ENCODE measurements at regions not wholly inside any gene's neighbourhood (a gene's known extent, or its start where the extent isn't known, plus 50 kb on each side); places are given as distances from the start of the nearest gene placed in this dataset.
"Not testable (repeated sequence)": the region's sequence is repeated elsewhere in the genome, so short reads cannot be mapped to it uniquely, and the experiment has no call there.

- H3K27ac Mint-ChIP-seq = peak overlapping the region; percentile 50
- H3K36me3 Mint-ChIP-seq (ENCODE audit: low read depth) = no peaks in the 10 kb centered on the region
- H3K4me3 Mint-ChIP-seq = peak overlapping the region; percentile 39
- peaks cover 15% of the 10 kb centered on the region for H3K4me1 Mint-ChIP-seq (ENCODE audit: low read depth)
- H3K9me3 Mint-ChIP-seq = peaks cover 18% of the 10 kb centered on the region
- H3K27me3 Mint-ChIP-seq = no peaks in the 10 kb centered on the region
- intact Hi-C loops (cut with micrococcal nuclease) = no loop called here
Measured at GRCh38 chr10:20616918-20617810, 279.9 kb downstream of the NEBL start.

- H3K4me3 Mint-ChIP-seq = no peak overlapping the region
- H3K27ac Mint-ChIP-seq = peak overlapping the region; percentile 50
- no peaks in the 10 kb centered on the region for H3K36me3 Mint-ChIP-seq (ENCODE audit: low read depth)
- peaks cover 18% of the 10 kb centered on the region for H3K9me3 Mint-ChIP-seq
- H3K4me1 Mint-ChIP-seq (ENCODE audit: low read depth) = peaks cover 15% of the 10 kb centered on the region
- no peaks in the 10 kb centered on the region for H3K27me3 Mint-ChIP-seq
- intact Hi-C loops (cut with micrococcal nuclease) = no loop called here
Measured at GRCh38 chr10:20616056-20616671, 280.9 kb downstream of the NEBL start.

GRCh38 chr10:20615395-20615794 is 281.7 kb downstream of the NEBL start:
- Mint-ChIP-seq H3K9me3 (peaks cover 21% of the 10 kb centered on the region), H3K27ac (no peak overlapping the region), H3K4me3 (no peak overlapping the region), H3K4me1 (ENCODE audit: low read depth) (peaks cover 15% of the 10 kb centered on the region), H3K36me3 (ENCODE audit: low read depth) (no peaks in the 10 kb centered on the region), H3K27me3 (no peaks in the 10 kb centered on the region)
- intact Hi-C loops (cut with micrococcal nuclease) = no loop called here

GRCh38 chr10:20614911-20615310 is 282.2 kb downstream of the NEBL start:
- H3K4me1 Mint-ChIP-seq (ENCODE audit: low read depth) = peaks cover 15% of the 10 kb centered on the region
- no peak overlapping the region for H3K27ac Mint-ChIP-seq
- H3K27me3 Mint-ChIP-seq = no peaks in the 10 kb centered on the region
- intact Hi-C loops (cut with micrococcal nuclease) = no loop called here
- no peaks in the 10 kb centered on the region for H3K36me3 Mint-ChIP-seq (ENCODE audit: low read depth)
- peaks cover 26% of the 10 kb centered on the region for H3K9me3 Mint-ChIP-seq
- no peak overlapping the region for H3K4me3 Mint-ChIP-seq

GRCh38 chr10:20608503-20608902 is 288.6 kb downstream of the NEBL start:
- no peak overlapping the region for H3K4me3 Mint-ChIP-seq
- H3K4me1 Mint-ChIP-seq (ENCODE audit: low read depth) = no peaks in the 10 kb centered on the region
- intact Hi-C loops (cut with micrococcal nuclease) = no loop called here
- H3K9me3 Mint-ChIP-seq = peaks cover 18% of the 10 kb centered on the region
- no peaks in the 10 kb centered on the region for H3K36me3 Mint-ChIP-seq (ENCODE audit: low read depth)
- no peak overlapping the region for H3K27ac Mint-ChIP-seq
- H3K27me3 Mint-ChIP-seq = no peaks in the 10 kb centered on the region

GRCh38 chr10:20606985-20607384 is 290.1 kb downstream of the NEBL start:
- intact Hi-C loops (cut with micrococcal nuclease) = no loop called here
- H3K4me3 Mint-ChIP-seq = no peak overlapping the region
- H3K27ac Mint-ChIP-seq = no peak overlapping the region
- H3K27me3 Mint-ChIP-seq = no peaks in the 10 kb centered on the region
- H3K36me3 Mint-ChIP-seq (ENCODE audit: low read depth) = no peaks in the 10 kb centered on the region
- H3K4me1 Mint-ChIP-seq (ENCODE audit: low read depth) = no peaks in the 10 kb centered on the region
- H3K9me3 Mint-ChIP-seq = peaks cover 18% of the 10 kb centered on the region

- no peaks in the 10 kb centered on the region for H3K27me3 Mint-ChIP-seq
- H3K4me1 Mint-ChIP-seq (ENCODE audit: low read depth) = no peaks in the 10 kb centered on the region
- intact Hi-C loops (cut with micrococcal nuclease) = no loop called here
- no peak overlapping the region for H3K4me3 Mint-ChIP-seq
- H3K27ac Mint-ChIP-seq = no peak overlapping the region
- H3K36me3 Mint-ChIP-seq (ENCODE audit: low read depth) = no peaks in the 10 kb centered on the region
- peaks cover 9% of the 10 kb centered on the region for H3K9me3 Mint-ChIP-seq
Measured at GRCh38 chr10:20601941-20602461, 295.1 kb downstream of the NEBL start.

GRCh38 chr10:20598590-20598989 is 298.5 kb downstream of the NEBL start:
- Mint-ChIP-seq H3K9me3 (no peaks in the 10 kb centered on the region), H3K27me3 (no peaks in the 10 kb centered on the region), H3K36me3 (ENCODE audit: low read depth) (no peaks in the 10 kb centered on the region), H3K4me1 (ENCODE audit: low read depth) (no peaks in the 10 kb centered on the region), H3K27ac (no peak overlapping the region), H3K4me3 (no peak overlapping the region)
- intact Hi-C loops (cut with micrococcal nuclease) = no loop called here

- H3K27ac Mint-ChIP-seq = no peak overlapping the region
- H3K9me3 Mint-ChIP-seq = no peaks in the 10 kb centered on the region
- H3K27me3 Mint-ChIP-seq = no peaks in the 10 kb centered on the region
- H3K36me3 Mint-ChIP-seq (ENCODE audit: low read depth) = no peaks in the 10 kb centered on the region
- intact Hi-C loops (cut with micrococcal nuclease) = no loop called here
- H3K4me1 Mint-ChIP-seq (ENCODE audit: low read depth) = no peaks in the 10 kb centered on the region
- H3K4me3 Mint-ChIP-seq = no peak overlapping the region
Measured at GRCh38 chr10:20596911-20597310, 300.2 kb downstream of the NEBL start.

GRCh38 chr10:20596065-20596755 is 300.9 kb downstream of the NEBL start:
- H3K4me3 Mint-ChIP-seq = no peak overlapping the region

GRCh38 chr10:20593649-20594048 is 303.5 kb downstream of the NEBL start:
- intact Hi-C loops (cut with micrococcal nuclease) = no loop called here
- Mint-ChIP-seq H3K9me3 (no peaks in the 10 kb centered on the region), H3K27ac (no peak overlapping the region), H3K4me1 (ENCODE audit: low read depth) (no peaks in the 10 kb centered on the region), H3K4me3 (no peak overlapping the region), H3K36me3 (ENCODE audit: low read depth) (no peaks in the 10 kb centered on the region), H3K27me3 (no peaks in the 10 kb centered on the region)

More at GRCh38 chr10:20596065-20596755, 300.9 kb downstream of the NEBL start:
- no peaks in the 10 kb centered on the region for H3K36me3 Mint-ChIP-seq (ENCODE audit: low read depth)
- H3K4me1 Mint-ChIP-seq (ENCODE audit: low read depth) = no peaks in the 10 kb centered on the region
- H3K27ac Mint-ChIP-seq = no peak overlapping the region
- intact Hi-C loops (cut with micrococcal nuclease) = no loop called here
- no peaks in the 10 kb centered on the region for H3K27me3 Mint-ChIP-seq
- no peaks in the 10 kb centered on the region for H3K9me3 Mint-ChIP-seq

GRCh38 chr10:20582041-20582440 is 315.1 kb downstream of the NEBL start:
- Mint-ChIP-seq H3K36me3 (ENCODE audit: low read depth) (no peaks in the 10 kb centered on the region), H3K4me3 (no peak overlapping the region), H3K27ac (no peak overlapping the region), H3K27me3 (no peaks in the 10 kb centered on the region), H3K4me1 (ENCODE audit: low read depth) (no peaks in the 10 kb centered on the region), H3K9me3 (peaks cover 51% of the 10 kb centered on the region)
- intact Hi-C loops (cut with micrococcal nuclease) = no loop called here

GRCh38 chr10:20573924-20574323 is 323.2 kb downstream of the NEBL start:
- Mint-ChIP-seq H3K36me3 (ENCODE audit: low read depth) (no peaks in the 10 kb centered on the region), H3K27ac (no peak overlapping the region), H3K4me1 (ENCODE audit: low read depth) (no peaks in the 10 kb centered on the region), H3K4me3 (no peak overlapping the region), H3K27me3 (no peaks in the 10 kb centered on the region), H3K9me3 (no peaks in the 10 kb centered on the region)
- intact Hi-C loops (cut with micrococcal nuclease) = no loop called here

- not testable (repeated sequence) for H3K4me3 Mint-ChIP-seq; H3K36me3 Mint-ChIP-seq (ENCODE audit: low read depth)
Measured at GRCh38 chr10:20555990-20556389, 341.1 kb downstream of the NEBL start.

More at GRCh38 chr10:20555990-20556389, 341.1 kb downstream of the NEBL start:
- H3K4me1 Mint-ChIP-seq (ENCODE audit: low read depth); intact Hi-C loops (cut with micrococcal nuclease); H3K27ac Mint-ChIP-seq; H3K27me3 Mint-ChIP-seq: not testable (repeated sequence)
- peaks cover 20% of the 10 kb centered on the region for H3K9me3 Mint-ChIP-seq
